HG03354 (cell line): ENCODE measurements at regions not wholly inside any gene's neighbourhood (a gene's known extent, or its start where the extent isn't known, plus 50 kb on each side); places are given as distances from the start of the nearest gene placed in this dataset.
A peak's percentile ranks its signal among the peaks of the same experiment; 100 is the strongest.
"Not testable (repeated sequence)": the region's sequence is repeated elsewhere in the genome, so short reads cannot be mapped to it uniquely, and the experiment has no call there.

Source experiments
- ATAC-seq: cut with Tn5 transposase; IDR thresholded peaks from one replicate; pipeline ENCODE4 v1.9.1; 2021; ENCODE audit warnings: mild to moderate bottlenecking; ENCODE audit not compliant: unreplicated experiment, poor library complexity, severe bottlenecking

DNA sequence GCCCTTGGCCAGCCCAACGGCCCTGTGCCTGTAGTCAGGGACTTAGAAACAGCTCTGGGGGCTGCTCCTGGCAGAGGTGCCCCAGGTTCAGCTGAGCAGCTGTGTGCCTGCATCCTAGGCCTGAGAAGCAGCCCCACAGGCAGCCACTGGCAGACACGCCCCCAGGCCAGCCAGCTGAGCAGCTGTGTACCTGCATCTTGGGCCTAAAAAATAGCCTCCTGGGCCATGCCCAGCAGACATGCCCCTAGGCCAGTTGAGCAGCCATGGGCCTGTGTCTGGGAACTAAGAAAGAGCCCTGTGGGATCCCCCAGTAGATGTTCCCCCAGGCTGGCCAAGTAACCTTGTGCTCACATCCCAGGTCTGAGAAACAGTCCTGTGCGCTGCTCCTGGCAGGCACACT is 64.0 kb downstream of the TBR1 start:
- ATAC-seq: no peak

DNA sequence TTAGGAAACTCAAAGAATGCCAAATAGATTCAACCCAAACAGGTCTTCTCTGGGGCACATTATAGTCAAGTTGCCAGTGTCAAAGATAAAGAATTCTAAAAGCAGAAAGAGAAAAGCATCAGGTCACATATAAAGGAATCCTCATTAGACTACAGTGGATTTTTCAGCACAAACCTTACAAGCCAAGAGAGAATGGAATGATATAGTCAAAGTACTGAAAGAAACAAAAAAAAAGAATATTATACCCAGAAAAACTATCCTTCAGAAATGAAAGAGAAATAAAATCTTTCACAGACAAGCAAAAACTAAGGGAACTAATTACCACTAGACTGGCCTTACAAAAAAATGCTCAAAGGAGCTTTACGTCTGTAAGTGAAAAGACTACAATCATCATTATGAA is 65.5 kb downstream of the TBR1 start:
- no peak for ATAC-seq

- no peak for ATAC-seq
Measured at GRCh38 chr2:161484061-161484460, 68.0 kb downstream of the TBR1 start.

GRCh38 chr2:161486111-161486510 is 70.0 kb downstream of the TBR1 start:
- ATAC-seq: no peak

GRCh38 chr2:161488131-161488699 is 72.1 kb downstream of the TBR1 start:
- no peak for ATAC-seq

DNA sequence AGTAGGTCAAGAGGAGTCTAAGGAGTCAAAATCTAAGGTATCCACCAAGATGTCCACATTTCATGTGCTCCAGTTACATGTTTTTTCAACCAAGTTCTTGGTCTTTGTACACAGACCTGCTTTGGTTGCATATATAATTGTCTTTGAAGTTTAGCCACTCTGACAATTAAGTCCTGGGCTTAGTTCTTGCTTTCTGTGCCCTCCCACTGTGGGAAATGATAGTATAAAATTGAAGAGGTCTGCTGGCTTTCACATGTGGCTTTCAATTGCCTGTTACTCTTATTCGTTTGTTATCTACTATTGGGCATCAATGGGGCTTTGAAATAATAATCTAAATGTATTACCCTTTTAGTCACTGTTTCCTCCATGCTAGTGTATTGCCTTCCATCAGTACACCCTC is 72.8 kb downstream of the TBR1 start:
- ATAC-seq: no peak

- ATAC-seq: peak; percentile 75
Measured at GRCh38 chr2:161500892-161501610, 85.0 kb downstream of the TBR1 start.

DNA sequence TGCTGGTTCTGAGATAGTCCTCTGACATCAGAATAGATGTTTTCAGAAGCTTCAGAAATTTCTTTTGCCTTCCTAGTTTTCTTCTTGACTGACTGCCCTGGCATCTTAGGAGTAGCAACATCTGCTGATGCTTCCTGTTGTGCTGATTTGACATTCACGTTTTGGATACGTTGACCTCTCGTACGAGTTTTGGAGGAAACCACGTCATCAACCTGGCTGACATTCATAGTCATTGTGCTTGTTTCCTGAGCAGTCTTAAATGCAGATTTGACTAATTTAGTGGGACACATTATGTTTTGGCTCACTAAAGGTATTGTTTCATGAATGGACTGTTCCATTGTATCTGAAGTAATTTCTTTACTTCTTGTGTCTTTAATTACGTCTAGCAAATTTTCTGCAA is 86.2 kb downstream of the TBR1 start:
- not testable (repeated sequence) for ATAC-seq

- not testable (repeated sequence) for ATAC-seq
Measured at GRCh38 chr2:161504628-161505289, 88.7 kb downstream of the TBR1 start.

- ATAC-seq: not testable (repeated sequence)
Measured at GRCh38 chr2:161505466-161505865, 89.4 kb downstream of the TBR1 start.

GRCh38 chr2:161513295-161514032 is 97.4 kb downstream of the TBR1 start:
- not testable (repeated sequence) for ATAC-seq

- no peak for ATAC-seq
Measured at GRCh38 chr2:161522796-161523195, 101.4 kb upstream of the SLC4A10 start.

- no peak for ATAC-seq
Measured at GRCh38 chr2:161533218-161533617, 91.0 kb upstream of the SLC4A10 start.

GRCh38 chr2:161546635-161547034 is 77.6 kb upstream of the SLC4A10 start:
- ATAC-seq: no peak

DNA sequence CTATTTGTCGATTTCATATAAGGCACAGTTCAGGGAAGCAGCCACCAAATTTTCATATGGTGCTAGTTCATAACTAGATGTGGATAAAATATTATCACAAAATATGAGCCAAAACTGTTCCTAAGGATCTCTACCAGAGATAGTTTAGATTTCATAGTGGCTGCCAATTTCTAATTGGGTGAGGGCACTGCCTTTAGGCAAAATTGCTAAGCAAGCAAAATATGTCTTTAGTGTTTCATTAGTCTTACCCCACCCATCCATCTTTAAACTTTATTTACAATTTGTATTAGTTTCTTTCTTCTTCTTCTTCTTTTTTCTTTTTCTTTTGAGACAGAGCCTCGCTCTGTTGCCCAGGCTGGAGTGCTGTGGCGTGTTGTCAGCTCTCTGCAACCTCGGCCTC is 77.1 kb upstream of the SLC4A10 start:
- ATAC-seq: no peak

DNA sequence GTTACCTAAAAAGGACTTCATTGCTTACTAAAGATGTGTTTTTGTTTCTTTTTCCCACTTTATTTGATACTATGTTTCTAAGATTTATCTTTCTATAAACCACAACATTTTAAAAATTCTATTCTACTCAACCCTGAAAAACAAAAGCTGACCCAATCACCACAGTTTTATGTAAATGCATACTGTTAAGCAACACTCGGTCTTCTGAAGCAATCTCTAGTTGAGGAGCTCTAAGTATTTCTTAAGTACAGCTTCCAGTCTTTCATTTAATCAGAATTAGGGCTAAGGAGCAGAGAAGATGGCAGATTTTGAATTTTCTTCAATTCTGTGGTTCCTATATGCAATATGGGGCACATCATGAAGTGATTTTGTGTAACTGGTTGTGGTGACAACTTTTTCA is 72.2 kb upstream of the SLC4A10 start:
- ATAC-seq: no peak

DNA sequence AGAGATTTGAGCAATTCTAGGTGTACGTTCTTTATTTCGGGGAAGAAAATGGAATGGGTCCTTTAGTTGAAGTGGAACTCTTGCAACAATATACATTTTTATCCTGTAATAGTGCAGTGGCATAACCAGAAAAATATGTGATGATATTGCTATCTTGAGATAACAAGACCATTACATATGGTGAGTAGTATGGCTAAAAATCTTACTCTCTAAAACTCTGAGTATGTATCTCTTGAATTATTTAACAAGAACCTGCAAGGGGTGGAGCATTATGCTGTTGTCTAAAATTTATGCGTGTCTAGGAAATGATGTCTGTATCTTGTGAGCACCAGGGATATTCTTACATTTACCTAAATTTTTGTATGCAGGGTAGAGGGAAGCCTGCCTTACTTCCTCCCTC is 68.4 kb upstream of the SLC4A10 start:
- ATAC-seq: no peak

- ATAC-seq: no peak
Measured at GRCh38 chr2:161556440-161556839, 67.8 kb upstream of the SLC4A10 start.

DNA sequence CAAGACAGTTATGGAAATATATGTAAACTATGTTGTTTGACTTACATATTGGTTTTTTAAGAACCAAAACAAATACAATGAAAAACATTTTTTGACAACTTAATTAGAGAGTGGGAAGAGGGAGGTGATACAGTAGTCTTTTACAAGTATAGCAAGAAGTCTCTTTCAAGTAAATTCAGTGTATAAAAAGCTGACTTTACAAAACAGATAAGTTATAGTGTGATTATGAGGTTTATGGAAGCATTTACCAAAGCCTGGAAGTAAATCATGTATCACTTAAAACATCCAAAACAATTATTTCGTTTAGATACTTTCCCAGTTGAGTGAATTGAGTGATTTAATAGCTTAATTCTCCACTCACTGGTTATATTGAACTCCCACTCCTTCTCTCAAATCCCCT is 66.7 kb upstream of the SLC4A10 start:
- no peak for ATAC-seq

GRCh38 chr2:161564906-161565305 is 59.3 kb upstream of the SLC4A10 start:
- no peak for ATAC-seq

DNA sequence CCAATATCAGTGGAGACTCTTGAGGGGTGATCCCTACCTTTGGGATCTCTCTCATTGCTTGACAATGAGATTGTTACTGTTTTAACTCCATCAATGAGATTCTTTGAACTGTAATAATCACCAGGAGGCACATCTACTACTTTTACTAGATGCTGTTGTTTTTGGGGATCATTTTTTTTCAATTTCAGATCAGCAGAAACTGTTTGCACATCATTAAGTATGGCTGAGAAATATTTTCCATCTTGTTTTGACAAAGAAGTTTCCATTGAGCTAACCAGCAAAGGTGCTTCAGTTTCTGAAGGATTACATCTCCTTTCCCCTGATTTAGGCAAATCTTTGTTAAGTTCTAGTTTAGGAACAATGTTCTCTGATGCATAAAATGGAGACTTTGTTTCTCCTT is 54.8 kb upstream of the SLC4A10 start:
- no peak for ATAC-seq
